ENCODE measurements at regions not wholly inside any gene's neighbourhood (a gene's known extent, or its start where the extent isn't known, plus 50 kb on each side); places are given as distances from the start of the nearest gene placed in this dataset.

DNA sequence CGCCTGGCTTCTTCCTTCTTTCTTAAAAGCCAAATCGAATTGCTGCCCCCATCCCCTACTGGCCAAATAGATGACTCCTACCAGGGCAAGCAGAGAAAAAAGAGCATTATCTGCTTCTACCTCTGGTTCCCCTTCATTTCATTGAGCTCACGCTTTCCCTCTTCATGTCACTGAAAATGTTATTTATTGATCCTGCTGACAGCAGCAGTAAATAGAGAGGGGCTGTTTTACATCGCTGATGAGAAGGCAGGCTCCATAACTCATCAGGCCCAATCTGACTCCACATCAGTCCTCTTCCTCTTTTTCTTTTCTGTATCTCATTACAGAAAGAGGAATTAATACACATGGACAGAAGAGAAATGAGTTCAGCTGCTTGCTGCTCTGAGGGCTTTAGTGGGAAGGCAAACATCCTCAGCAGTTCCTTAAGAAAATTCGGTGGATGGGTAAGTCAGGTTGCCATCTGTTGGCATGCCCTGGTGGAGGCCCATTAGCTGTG lies 904.1 kb downstream of the KCNMA1 start:
- no peak for DNase-seq

DNA sequence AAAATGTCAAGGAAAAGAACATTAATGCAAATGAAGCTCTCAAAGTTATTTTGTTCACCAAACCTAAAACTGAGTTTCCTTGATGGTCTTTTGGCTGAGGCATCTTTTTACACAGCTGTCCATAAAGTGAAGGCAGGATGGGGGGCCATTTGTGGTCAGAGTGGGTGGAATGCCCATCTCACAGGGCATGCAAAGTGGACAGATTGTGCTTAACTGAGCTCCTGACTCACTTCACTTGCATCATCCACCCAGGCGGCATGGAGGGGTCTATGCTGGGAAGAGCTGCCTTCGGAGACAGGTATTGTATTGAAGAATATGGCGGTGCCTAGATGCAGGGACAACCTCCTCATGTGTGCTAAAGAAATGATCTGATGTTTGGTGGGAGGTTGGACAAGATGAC lies 905.3 kb downstream of the KCNMA1 start:
- DNase-seq, result no peak

DNA sequence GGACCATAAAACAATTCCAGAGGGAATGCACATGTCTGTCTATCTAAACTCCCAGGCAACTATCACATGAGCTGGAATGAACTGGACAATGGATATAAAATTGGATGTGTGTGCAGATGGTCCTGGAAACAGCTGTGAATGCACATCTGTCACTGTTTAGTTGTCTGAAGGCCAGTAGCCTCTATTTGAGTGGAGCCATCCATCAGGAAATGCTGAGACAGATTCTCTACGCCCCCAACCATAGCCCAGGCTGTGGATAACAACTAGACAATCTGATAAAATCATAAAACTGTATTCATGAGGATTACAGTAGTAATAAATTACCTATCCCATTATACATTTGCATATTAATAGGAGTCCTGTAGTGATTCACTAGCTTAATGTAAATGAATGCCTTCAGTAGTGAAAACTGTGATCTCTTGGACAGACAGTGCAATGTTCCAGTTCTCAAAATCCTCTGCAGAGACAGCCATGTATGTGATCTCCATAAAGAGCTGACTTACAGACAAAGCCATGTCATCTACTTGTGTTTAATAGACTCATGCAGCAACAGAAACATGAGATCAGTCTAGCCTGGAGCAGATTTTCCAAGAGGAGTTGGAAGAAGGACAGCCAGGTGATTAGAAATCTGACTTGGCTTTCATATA lies 907.6 kb downstream of the KCNMA1 start:
- no peak for DNase-seq

DNA sequence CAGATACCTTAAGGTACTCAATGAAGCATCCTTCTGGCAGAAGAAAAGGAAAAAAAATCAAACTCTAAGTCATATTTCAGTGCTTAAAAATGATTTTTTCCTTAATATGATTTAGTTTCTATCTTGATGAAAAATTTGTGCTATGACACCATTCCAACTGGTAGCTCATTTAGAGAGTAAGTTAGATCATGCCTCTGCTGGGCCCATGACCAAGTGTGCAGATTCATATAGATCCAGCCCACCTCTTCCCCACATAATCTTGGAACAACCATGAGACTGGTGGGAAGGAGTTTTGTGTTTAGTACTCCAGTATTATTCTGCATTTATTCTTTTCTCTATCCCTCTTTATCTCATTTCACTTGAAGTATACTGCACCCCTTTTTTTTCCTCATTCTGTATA lies 908.3 kb downstream of the KCNMA1 start:
- DNase-seq, result no peak

DNA sequence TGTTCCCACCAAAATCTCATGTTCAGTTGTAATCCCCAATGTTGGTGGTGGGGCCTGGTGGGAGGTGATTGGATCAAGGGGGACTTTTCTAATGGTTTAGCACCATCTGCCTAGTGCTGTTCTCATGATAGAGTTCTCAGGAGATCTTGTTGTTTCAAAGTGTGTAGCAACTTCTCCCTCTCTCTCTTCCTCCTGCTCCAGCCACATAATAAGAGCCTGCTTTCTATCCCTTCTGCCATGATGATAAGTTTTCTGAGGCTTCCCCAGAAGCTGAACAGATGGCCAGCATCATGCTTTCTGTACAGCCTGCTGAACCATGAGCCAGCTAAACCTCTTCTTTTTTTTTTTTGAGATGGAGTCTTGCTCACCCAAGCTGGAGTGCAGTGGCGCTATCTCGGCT lies 910.6 kb downstream of the KCNMA1 start:
- DNase-seq, result no peak

DNA sequence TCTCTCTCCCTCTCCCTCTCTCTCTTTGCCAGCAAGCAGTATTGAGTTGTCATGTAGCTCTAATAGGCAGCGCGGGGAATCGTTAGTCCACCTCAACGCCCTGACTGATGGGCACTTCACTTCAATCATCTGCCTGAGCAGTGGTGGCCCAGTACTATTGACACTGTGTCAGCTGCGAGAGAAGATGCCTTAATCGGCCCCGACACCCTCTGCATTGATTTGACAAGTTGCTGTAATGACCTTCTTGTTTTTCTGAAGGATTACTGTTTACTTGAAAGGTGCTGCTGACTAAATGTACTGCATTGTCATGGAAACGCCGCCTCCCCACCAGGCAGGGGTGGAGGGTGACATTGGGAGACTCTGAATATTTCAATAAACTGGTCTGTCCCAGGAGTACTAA lies 913.8 kb downstream of the KCNMA1 start:
- no peak for DNase-seq

DNA sequence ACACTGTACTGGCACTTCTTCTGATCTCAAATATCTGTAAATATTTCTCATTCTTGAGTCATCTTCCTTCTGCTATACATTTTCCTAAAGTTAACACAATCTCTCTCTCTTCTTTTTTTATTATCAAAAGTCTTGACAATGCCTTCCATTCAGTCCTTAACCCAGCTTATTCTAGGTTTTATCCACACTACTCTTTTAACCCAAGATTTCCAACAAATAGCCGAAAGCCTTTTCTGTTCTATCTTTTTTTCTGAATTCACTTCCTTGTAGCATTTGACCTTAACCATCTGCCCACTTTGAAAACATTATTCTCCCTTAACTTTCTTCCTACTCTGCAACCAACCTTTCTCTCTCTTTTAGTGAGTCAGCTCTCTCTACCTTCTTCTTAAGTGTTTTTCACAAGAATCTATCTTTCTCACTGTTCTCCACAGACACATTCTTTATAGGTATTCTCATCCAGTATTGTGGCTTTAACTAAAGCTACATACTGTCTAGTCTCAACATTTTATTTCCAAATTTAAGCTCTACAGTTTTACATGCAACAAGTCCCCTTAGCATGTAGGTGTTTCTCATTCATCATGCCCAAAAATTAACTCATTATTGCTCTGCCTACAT lies 915.6 kb downstream of the KCNMA1 start:
- no peak for DNase-seq

DNA sequence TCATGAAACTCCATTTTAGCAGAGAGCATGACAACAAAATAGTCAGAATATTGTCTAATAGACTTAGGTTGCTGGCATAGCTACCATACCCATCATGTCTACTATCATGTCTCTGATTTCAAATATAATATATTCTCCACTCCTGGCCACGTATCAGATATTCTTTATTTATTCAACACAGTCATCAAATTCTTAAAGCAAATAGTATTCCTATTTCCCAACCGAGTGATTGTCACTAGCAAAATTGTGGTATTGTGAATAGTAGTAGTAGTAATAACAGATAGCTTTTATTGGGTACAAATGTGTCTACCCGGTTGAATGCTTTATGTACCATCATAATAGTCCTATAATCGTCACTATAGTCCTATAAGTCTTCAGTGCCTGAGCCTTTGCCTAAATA lies 918.6 kb downstream of the KCNMA1 start:
- no peak for DNase-seq

DNA sequence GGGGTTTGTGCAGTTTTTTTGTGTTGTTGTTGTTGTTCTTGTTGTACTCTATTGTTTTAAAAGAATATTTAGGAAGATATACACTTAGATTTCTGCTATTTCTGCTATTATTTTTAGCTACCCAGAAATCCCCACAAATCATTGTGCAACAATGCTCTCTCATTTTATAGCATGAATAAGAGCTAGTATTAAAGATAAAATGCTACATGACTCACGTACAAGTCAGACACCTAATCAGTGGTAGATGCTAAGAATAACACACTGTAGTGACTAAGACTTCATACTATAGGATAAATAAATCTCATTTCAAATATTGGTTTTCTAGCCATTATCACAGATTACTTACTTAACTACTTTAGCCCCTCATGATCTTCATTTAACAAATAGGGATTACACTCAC lies 920.5 kb downstream of the KCNMA1 start:
- no peak for DNase-seq

DNA sequence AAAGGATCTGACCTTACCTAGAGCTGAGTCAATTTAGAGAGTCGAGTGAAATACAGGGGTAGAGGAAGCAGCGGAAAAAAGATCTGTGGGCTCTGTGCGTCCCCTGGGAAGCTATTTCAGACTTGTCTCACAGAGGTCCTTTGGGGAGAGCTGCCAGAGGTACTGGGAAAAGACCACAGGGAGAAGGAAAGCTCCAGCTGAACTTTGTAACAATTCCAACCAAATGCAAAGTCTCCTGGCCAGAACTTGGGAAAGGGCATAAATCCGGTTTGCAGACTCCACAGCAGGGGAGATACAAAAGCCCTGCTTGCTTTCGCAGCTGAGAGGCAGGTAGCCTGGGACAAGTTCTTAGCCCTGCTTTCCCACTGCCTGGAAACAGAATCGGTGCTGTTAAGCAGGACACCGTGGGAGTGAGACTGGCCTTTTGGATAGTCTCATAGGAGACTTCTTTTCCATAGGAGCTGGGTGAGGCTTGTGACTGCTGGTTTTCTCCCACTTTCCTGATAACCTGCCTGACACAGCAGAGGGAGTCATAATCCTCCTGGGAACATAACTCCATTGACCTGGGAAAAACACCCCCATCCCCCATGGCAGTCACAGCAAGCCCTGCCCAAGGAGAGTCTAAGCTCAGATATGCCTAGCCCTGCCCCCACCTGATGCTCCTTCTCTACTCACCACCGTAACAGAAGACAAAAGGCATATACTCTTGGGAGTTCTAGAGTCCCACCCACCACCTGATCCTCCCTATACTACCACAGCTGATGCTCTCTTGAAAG lies 926.2 kb downstream of the KCNMA1 start:
- DNase-seq, result peak; percentile 46

DNA sequence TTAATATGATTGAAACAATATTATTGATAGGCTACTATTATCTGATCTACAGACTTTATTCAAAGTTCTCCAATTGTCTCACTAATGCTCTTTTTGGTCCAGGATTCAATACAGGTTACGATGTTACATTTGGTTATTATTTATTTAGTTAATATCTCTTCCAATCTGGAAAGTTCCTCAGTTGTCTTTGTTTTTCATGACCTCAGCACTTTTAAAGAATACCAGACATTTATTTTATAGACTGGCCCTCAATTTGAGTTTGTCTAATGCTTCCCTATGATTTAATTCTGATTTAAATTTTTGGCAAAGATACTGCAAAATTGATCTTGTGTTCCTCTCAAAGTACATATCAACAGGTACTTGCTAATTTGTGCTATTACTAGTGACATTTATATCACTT lies 937.4 kb downstream of the KCNMA1 start:
- DNase-seq, result no peak

DNA sequence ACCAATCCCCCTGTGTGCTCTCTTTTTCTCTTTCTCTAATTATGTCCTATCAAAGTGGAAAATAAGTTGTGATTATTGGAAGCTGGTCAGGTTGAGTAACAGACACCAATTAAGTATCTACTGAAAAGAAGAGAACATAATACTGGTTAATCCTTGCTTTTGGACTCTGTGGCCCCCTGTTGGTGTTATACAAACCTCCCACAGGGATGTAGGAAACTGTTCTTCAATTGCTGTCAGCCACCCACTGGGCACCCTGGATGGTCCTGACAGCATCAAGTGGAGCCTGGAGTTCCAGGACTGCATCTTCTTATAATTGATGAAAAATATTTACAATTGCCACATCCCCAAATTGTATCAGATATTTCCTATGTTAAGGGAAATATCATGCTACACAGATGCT lies 939.7 kb downstream of the KCNMA1 start:
- DNase-seq, result no peak

DNA sequence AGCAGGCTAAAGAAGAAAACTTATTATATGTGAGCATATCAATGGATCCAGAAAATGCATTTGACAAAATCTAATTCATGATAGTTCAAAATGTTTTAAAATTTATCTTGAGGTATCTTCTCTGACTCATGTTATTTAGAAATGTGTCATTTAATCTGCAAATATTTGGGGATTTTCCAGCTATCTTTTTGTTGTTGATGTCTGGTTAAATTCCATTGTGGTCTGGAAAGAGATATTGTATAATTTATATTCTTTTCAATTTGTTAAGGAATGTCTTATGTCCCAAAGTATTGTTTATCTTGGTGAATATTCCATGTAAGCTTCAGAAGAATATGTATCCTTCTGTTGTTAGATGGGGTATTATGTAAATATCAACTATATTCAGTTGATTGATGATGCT lies 942.5 kb downstream of the KCNMA1 start:
- DNase-seq, result no peak

DNA sequence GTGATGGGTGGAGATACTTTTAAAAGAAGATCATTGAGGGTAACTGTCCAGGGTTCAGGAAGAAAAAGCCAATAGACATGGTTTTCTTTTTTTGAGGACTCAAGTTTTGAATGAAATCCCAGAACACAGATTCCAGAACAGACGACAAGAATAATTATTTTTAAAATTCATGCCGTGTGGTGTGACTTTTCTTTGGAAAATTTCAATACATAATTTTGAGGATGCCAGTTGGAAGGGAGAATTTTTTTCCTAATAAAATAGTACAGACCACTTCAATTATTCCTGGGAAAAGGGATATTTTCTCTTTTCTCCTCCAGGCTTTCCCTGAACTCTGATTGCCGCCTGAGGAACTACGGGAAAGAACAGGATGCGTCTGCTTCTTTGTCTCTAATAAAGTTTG lies 951.4 kb downstream of the KCNMA1 start:
- no peak for DNase-seq

DNA sequence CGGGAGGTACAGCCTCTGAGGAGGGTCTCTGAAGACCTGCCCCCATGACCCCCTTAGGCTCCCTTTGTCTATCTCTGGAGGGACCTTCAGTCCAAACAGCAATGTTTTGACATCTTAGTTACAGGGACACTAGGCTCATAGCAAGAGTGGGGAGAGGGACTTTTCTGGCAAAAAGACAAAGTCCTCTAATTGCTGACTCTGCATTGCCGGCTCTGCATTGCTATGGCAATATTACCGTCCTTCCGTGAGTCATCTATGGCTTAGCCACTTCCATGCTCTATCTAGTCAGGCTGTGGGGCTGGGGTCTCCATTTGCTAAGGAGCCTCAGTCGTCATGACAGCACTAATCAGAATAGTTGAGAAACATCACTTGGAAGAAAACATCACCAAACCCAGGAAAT lies 952.6 kb downstream of the KCNMA1 start:
- DNase-seq, result no peak

DNA sequence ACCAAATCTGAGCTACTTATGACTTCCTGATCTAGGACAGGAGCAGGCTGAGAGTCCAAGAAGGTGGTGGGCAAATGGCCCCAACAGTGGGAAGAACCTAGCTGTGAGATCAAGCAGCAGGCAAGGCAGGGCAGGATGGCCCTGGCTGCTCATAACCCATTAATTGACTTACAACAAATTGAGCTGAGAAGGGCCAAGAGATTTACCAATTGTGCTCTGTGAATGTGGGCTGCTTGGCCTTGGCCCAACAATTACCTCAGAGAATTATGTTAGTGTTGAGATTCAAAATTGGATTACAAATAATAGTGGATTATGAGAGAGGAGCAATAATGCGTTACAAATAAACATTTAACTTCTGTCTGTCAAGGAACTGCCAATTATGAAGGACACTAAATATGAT lies 956.5 kb downstream of the KCNMA1 start:
- DNase-seq, result no peak

DNA sequence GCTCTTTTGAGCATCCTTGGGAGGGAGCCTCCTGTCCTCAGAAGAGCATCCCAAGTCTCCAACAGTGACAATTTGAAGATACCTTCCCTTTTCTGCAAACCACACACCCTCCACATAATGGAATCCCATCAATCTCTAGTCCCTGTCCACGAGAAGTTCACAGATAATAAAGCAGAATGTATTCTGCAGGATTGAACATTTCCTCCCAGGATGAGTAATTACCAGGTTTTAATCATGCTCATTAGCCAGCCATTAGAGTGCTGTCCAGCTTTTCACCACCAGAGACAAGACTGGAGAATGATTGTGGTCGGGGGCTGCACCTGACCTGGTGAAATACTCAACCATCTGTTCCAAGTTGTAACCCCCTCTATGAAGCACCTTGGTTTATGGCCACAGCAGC lies 958.6 kb downstream of the KCNMA1 start:
- DNase-seq, result no peak

DNA sequence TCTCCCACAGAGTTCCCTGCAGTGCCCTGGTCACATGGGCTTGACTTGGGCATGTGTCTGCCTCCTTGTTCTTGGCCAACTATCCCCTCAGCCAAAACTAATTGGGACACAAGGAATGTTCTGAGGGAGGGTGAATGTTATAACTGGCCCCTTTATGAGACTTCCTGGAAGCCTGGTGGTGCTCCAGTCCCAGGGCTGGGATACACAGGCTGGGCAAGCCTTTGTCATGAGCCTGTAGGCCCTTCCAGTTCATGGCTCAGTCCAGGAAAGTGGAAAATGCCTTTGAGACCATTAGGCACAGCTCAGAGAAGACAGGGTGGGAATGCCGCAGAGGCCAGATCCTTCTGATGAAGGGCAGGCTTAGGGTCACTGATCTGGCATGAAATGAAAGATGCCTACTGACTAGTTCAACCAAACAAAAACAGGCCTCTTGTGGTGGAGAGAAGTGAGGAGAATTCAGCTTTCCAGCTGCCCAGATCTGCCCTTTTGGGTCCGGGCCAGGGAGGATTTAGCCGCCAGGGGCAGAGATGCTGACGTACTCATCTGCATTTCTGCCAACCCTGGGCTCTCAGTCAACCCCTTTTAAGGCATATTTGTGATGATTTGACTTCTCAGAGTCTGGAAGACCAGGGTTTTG lies 961.5 kb downstream of the KCNMA1 start:
- DNase-seq, result no peak

DNA sequence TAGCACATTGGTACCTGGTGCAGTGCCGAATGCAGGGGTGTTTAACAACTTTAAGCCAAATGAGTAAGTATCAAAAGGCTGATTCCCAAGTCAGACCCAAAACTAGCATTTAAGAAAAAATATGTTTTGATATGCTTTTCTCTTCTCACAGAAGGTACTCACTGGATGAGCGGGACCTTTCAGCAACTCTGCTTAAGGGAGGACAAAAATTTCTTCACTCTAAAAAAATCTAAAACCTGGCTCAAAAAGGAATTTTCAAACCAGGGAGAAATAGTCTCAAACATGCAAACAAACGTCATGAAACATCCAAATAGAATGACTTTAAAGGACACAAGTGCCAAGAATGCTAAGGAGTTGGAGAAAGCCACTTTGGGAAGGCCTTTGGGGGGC lies 962.1 kb downstream of the KCNMA1 start:
- no peak for DNase-seq

DNA sequence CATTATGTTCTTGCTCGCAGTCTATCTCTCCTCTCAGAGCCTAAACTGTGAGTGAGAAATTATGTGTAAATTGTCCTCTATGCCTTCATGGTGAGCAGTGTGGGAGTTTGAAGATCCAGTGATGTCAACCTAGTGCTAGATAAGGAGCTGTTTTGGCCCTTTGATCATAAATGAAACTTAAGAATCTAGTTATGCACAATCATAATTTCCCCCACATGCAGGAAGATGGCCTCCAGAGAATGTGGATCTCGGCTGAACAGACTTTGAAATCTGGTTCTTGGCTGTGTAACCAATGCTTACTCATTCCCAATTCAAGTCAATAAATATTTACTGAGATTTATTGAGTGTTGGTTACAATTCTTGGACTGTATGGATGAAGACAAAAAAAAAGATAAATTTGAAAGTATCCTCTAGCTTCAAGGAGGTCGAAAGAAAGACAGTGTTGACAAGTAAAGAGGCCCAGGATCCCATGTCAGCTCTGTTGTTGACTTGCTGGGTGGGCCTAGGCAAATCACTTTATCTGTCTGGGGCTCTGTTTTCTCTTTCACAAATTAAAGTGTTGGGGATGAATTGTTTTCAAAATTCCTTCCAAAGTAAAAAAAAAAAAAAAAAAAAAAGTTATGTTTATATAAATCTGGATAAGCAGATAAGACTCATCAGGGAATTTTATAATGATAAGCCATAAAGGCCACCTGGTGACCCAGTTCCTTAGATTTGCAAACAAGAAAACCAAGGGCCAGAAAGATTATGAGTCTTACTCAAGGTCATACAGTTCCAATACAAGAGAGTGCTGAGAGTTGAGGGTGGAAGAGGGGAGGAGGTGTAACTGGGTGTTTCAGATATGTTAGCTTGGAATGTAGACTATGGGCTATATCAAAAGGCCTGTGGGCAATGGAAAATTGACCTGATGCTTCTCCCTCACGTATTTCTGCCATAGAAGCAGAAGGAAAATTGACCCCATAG lies 969.9 kb downstream of the KCNMA1 start:
- DNase-seq, result no peak

DNA sequence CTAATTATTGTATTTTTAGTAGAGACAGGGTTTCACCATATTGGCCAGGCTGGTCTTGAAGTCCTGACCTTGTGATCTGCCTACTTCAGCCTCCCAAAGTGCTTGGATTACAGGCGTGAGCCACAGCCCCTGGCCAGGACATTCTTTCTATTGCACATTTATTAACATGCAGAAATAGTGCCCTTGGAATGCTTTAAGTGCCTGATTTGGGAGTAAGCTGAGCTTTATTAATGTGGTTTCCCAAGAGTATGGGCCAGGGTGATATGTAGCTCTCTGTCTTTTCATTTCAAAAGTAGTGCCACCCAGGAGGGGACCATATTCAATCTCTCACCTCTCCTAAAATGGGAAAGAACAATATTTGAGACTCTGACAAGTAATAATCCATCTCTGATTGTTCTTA lies 970.7 kb downstream of the KCNMA1 start:
- DNase-seq, result no peak

DNA sequence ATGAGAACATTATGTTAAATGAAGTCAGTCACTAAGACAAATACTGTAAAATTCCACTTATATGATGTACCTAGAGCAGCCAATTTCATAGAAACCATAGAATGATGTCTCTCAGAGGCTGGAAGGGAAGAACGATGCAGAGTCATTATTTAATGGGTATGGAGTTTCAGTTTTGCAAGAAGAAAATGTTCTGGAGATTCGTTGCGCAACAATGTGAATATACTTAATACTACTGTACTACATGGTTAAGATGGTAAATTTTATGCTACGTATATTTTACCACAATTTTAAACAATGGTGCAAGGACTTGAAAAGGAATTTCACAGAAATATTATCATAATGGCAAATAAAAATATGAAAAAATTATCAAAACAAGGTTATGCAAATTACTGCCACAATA lies 972.6 kb downstream of the KCNMA1 start:
- no peak for DNase-seq
